ENCODE measurements at regions not wholly inside any gene's neighbourhood (a gene's known extent, or its start where the extent isn't known, plus 50 kb on each side); places are given as distances from the start of the nearest gene placed in this dataset.

DNA sequence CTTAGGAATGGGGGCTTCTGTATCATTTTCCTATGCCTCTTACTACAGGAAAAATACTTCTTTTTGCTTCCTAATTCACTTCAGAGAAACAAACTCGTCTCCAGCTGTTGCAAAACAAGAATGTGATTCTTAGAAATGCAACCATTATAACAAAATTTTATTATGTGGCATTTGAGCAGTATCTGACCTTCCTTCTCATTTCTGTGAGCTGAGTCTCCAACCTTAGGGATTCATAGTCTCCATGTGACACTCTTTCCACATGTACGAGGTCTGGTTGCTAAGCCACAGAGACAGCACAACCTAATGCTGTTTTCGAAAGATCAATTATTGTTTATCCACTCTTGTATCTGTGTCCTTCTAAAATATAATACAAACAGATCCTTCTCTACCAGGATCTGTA lies 75.3 kb upstream of the RGS4 start:
- Histone ChIP-seq H3K4me3 (ENCODE audit: low read length) (no peak overlapping the region), H3K4me2 (ENCODE audit: low read length) (no peak overlapping the region), H4K20me1 (ENCODE audit: low read length) (no peaks in the 10 kb centered on the region), H3F3A (ENCODE audit: low read length, unreplicated experiment) (no peaks in the 10 kb centered on the region), H3K27me3 (ENCODE audit: low read length) (no peaks in the 10 kb centered on the region), H2AFZ (ENCODE audit: low read length) (no peak overlapping the region), H3K9me3 (ENCODE audit: low read length) (no peaks in the 10 kb centered on the region), H3K79me2 (ENCODE audit: low read length) (no peaks in the 10 kb centered on the region), H3K4me1 (ENCODE audit: insufficient read depth, low read length) (no peaks in the 10 kb centered on the region), H3K36me3 (ENCODE audit: low read depth, low read length) (no peaks in the 10 kb centered on the region), H3K27ac (ENCODE audit: low read length) (no peak overlapping the region), H3K9me2 (replicated peaks; ENCODE audit: low read length) (no peaks in the 10 kb centered on the region), H3K9ac (ENCODE audit: low read length) (no peak overlapping the region)
- BruUV-seq (replicated peaks), result no TSS peak
- DNase-seq (no peak), ATAC-seq (no peak)
- intact Hi-C loops (cut with micrococcal nuclease), result no loop called here
- ChIA-PET CTCF (no interaction called here), POLR2A (ENCODE audit: unreplicated experiment) (no interaction called here)
- TF ChIP-seq, protein P1, sequence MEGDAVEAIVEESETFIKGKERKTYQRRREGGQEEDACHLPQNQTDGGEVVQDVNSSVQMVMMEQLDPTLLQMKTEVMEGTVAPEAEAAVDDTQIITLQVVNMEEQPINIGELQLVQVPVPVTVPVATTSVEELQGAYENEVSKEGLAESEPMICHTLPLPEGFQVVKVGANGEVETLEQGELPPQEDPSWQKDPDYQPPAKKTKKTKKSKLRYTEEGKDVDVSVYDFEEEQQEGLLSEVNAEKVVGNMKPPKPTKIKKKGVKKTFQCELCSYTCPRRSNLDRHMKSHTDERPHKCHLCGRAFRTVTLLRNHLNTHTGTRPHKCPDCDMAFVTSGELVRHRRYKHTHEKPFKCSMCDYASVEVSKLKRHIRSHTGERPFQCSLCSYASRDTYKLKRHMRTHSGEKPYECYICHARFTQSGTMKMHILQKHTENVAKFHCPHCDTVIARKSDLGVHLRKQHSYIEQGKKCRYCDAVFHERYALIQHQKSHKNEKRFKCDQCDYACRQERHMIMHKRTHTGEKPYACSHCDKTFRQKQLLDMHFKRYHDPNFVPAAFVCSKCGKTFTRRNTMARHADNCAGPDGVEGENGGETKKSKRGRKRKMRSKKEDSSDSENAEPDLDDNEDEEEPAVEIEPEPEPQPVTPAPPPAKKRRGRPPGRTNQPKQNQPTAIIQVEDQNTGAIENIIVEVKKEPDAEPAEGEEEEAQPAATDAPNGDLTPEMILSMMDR (conservative IDR thresholded peaks at IDR 0.05; ENCODE audit: low read depth, low read length), result no peak
- no peak for TF ChIP-seq EZH2 (IDR thresholded peaks at IDR 0.05; ENCODE audit: low read length, unreplicated experiment)
- no peak for TF ChIP-seq EZH2phosphoT487 (IDR thresholded peaks at IDR 0.05; ENCODE audit: borderline replicate concordance, low read length)

DNA sequence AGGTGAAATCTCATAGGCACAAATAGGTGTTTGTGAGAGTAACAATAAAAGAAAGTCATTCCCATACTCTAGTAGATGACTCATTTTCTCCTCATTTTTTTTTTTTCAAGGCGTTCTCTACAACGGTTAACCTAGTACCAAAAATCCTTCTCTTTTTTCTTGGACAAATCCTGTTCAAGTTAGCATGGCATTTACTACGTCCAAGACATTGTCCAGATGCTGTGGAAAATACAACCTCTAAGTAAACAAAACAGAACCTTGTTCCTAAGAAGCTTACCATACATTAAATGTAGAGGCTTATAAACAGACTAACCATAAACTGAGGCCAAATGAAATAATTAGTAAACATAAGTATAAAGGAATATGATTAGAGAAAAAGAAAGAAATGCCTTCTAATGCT lies 76.2 kb upstream of the RGS4 start:
- no peak overlapping the region for H3K4me3 ChIP-seq (ENCODE audit: low read length)
- intact Hi-C loops (cut with micrococcal nuclease), result no loop called here
- no peaks in the 10 kb centered on the region for H3F3A ChIP-seq (ENCODE audit: low read length, unreplicated experiment)
- ATAC-seq, result no peak
- POLR2A ChIA-PET (ENCODE audit: unreplicated experiment), result no interaction called here
- H3K79me2 ChIP-seq (ENCODE audit: low read length), result no peaks in the 10 kb centered on the region
- no peak overlapping the region for H3K27ac ChIP-seq (ENCODE audit: low read length)
- no peak overlapping the region for H3K9ac ChIP-seq (ENCODE audit: low read length)
- TF ChIP-seq EZH2phosphoT487 (IDR thresholded peaks at IDR 0.05; ENCODE audit: borderline replicate concordance, low read length) (no peak), EZH2 (IDR thresholded peaks at IDR 0.05; ENCODE audit: low read length, unreplicated experiment) (no peak)
- TF ChIP-seq, protein P1 (conservative IDR thresholded peaks at IDR 0.05; ENCODE audit: low read depth, low read length), result no peak
- CTCF ChIA-PET, result no interaction called here
- no peaks in the 10 kb centered on the region for H3K9me3 ChIP-seq (ENCODE audit: low read length)
- H4K20me1 ChIP-seq (ENCODE audit: low read length), result no peaks in the 10 kb centered on the region
- no peak for DNase-seq
- H3K4me2 ChIP-seq (ENCODE audit: low read length), result no peak overlapping the region
- H3K36me3 ChIP-seq (ENCODE audit: low read depth, low read length), result no peaks in the 10 kb centered on the region
- no peaks in the 10 kb centered on the region for H3K27me3 ChIP-seq (ENCODE audit: low read length)
- BruUV-seq (replicated peaks), result no TSS peak
- H2AFZ ChIP-seq (ENCODE audit: low read length), result no peak overlapping the region
- H3K9me2 ChIP-seq (replicated peaks; ENCODE audit: low read length), result no peaks in the 10 kb centered on the region
- peaks cover 9% of the 10 kb centered on the region for H3K4me1 ChIP-seq (ENCODE audit: insufficient read depth, low read length)

DNA sequence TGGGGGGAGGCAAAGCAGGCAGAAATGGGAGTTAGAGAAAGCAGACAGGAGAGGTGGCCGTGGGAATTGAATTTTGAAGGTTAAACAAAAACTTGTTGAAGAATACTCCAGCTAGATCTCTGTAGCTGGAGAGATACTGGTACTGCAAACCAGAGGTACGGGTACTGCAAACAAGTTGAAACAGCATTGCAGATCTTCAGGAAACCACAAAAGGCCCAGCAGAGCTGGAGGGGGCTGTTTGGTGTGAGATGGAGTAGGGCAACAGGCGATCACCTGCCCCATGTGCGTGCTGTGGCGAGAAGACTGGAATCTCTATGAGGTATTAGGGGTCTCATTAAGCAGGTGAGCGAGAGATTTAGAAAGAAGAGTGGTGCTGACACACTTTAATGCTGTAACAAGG lies 77.7 kb upstream of the RGS4 start:
- H3K4me3 ChIP-seq (ENCODE audit: low read length), result no peak overlapping the region
- no peak for DNase-seq
- peaks cover 22% of the 10 kb centered on the region for H3K4me1 ChIP-seq (ENCODE audit: insufficient read depth, low read length)
- no peaks in the 10 kb centered on the region for H3K9me3 ChIP-seq (ENCODE audit: low read length)
- no peaks in the 10 kb centered on the region for H3K27me3 ChIP-seq (ENCODE audit: low read length)
- no peaks in the 10 kb centered on the region for H3K79me2 ChIP-seq (ENCODE audit: low read length)
- H3F3A ChIP-seq (ENCODE audit: low read length, unreplicated experiment), result no peaks in the 10 kb centered on the region
- H4K20me1 ChIP-seq (ENCODE audit: low read length), result no peaks in the 10 kb centered on the region
- no peak overlapping the region for H2AFZ ChIP-seq (ENCODE audit: low read length)
- CTCF ChIA-PET, result no interaction called here
- no peaks in the 10 kb centered on the region for H3K9me2 ChIP-seq (replicated peaks; ENCODE audit: low read length)
- ATAC-seq, result no peak
- H3K9ac ChIP-seq (ENCODE audit: low read length), result no peak overlapping the region
- no peak overlapping the region for H3K4me2 ChIP-seq (ENCODE audit: low read length)
- H3K36me3 ChIP-seq (ENCODE audit: low read depth, low read length), result no peaks in the 10 kb centered on the region
- POLR2A ChIA-PET (ENCODE audit: unreplicated experiment), result no interaction called here
- no TSS peak for BruUV-seq (replicated peaks)
- intact Hi-C loops (cut with micrococcal nuclease), result no loop called here
- no peak overlapping the region for H3K27ac ChIP-seq (ENCODE audit: low read length)
- TF ChIP-seq EZH2phosphoT487 (IDR thresholded peaks at IDR 0.05; ENCODE audit: borderline replicate concordance, low read length), result no peak
- TF ChIP-seq, protein P1 (conservative IDR thresholded peaks at IDR 0.05; ENCODE audit: low read depth, low read length), result no peak
- no peak for TF ChIP-seq EZH2 (IDR thresholded peaks at IDR 0.05; ENCODE audit: low read length, unreplicated experiment)

Measured in PC-3 (cell line).